GM23338 (cell line): ENCODE measurements at regions not wholly inside any gene's neighbourhood (a gene's known extent, or its start where the extent isn't known, plus 50 kb on each side); places are given as distances from the start of the nearest gene placed in this dataset.

Experiments
- ATAC-seq: fragments of 200-7000 bp; cut with Tn5 transposase; 3 replicates; pipeline ENCODE4 v1.9.1; 2020
- DNase-seq: peaks from one replicate; pipeline ENCODE4 v3.0.0-alpha.2; 2015; ENCODE audit warnings: low spot score
- H2AFZ ChIP-seq: fragments of 200-600 bp; sonication (generic); 2 replicates; pipeline ENCODE4 v1.8.0; 2016; ENCODE audit warnings: antibody characterized with exemption, mild to moderate bottlenecking, moderate library complexity
- H3F3A ChIP-seq: fragments of 200-600 bp; sonication (generic); replicated peaks from 2 replicates; pipeline ENCODE4 v1.8.0; 2017; ENCODE audit warnings: antibody characterized with exemption, mixed run types, low read depth
- H3K27ac ChIP-seq: fragments of 200-600 bp; sonication (generic); 2 replicates; pipeline ENCODE4 v1.6.1; 2016; ENCODE audit warnings: low read depth
- H3K27me3 ChIP-seq: fragments of 200-600 bp; sonication (generic); 2 replicates; pipeline ENCODE4 v1.8.0; 2016; ENCODE audit warnings: mild to moderate bottlenecking, mixed run types, moderate library complexity; ENCODE audit not compliant: insufficient read depth
- H3K36me3 ChIP-seq: fragments of 200-600 bp; sonication (generic); 2 replicates; pipeline ENCODE4 v1.8.0; 2016; ENCODE audit warnings: mild to moderate bottlenecking; ENCODE audit not compliant: insufficient read depth
- H3K4me1 ChIP-seq: fragments of 200-600 bp; sonication (generic); 2 replicates; pipeline ENCODE4 v1.8.0; 2016; ENCODE audit warnings: mild to moderate bottlenecking, moderate library complexity; ENCODE audit not compliant: insufficient read depth
- H3K4me2 ChIP-seq: fragments of 200-600 bp; sonication (generic); 2 replicates; pipeline ENCODE4 v1.7.1; 2017; ENCODE audit warnings: mixed run types
- H3K4me3 ChIP-seq: fragments of 200-600 bp; sonication (generic); 2 replicates; pipeline ENCODE4 v1.6.1; 2016; ENCODE audit warnings: mixed run types
- H3K79me2 ChIP-seq: fragments of 200-600 bp; sonication (generic); replicated peaks from 2 replicates; pipeline ENCODE4 v1.8.0; 2017; ENCODE audit warnings: mild to moderate bottlenecking; ENCODE audit not compliant: insufficient read depth
- H3K9me2 ChIP-seq: fragments of 200-600 bp; sonication (generic); 2 replicates; pipeline ENCODE4 v1.8.0; 2017; ENCODE audit not compliant: insufficient read depth
- H4K20me1 ChIP-seq: fragments of 200-600 bp; sonication (generic); replicated peaks from 2 replicates; pipeline ENCODE4 v1.8.0; 2017; ENCODE audit warnings: mild to moderate bottlenecking; ENCODE audit not compliant: insufficient read depth
- H3K27ac Mint-ChIP-seq: 2 replicates; pipeline ENCODE4 v1.8.0; 2020; ENCODE audit warnings: inconsistent platforms, mild to moderate bottlenecking, moderate library complexity, mixed read lengths
- H3K27me3 Mint-ChIP-seq: 3 replicates; pipeline ENCODE4 v1.8.0; 2022; ENCODE audit warnings: low read depth, mild to moderate bottlenecking, moderate library complexity, mixed read lengths, inconsistent platforms; ENCODE audit not compliant: insufficient read depth, poor library complexity
- H3K36me3 Mint-ChIP-seq: 3 replicates; pipeline ENCODE4 v1.8.0; 2021; ENCODE audit warnings: low read depth, mild to moderate bottlenecking, inconsistent platforms, moderate library complexity, mixed read lengths
- H3K4me1 Mint-ChIP-seq: 3 replicates; pipeline ENCODE4 v1.8.0; 2020; ENCODE audit warnings: mild to moderate bottlenecking, inconsistent platforms, mixed read lengths
- H3K4me3 Mint-ChIP-seq: 3 replicates; pipeline ENCODE4 v1.8.0; 2021; ENCODE audit warnings: moderate library complexity, mild to moderate bottlenecking, inconsistent platforms, mixed read lengths
- H3K9me3 Mint-ChIP-seq: 3 replicates; pipeline ENCODE4 v1.8.0; 2020; ENCODE audit warnings: moderate library complexity, mild to moderate bottlenecking, inconsistent platforms, mixed read lengths
- CTCF ChIP-seq, 2 experiments: fragments of 200-600 bp in 1 of 2; sonication (generic) in 1 of 2; conservative IDR thresholded peaks; 2 replicates each; pipeline versions ENCODE4 v1.5.1 to v1.6.1; 2016 to 2017; ENCODE audit warnings: antibody characterized with exemption in 2 of 2, low read depth in 2 of 2, mild to moderate bottlenecking in 2 of 2, moderate library complexity in 1 of 2
- ETS1 ChIP-seq: IDR thresholded peaks from 2 replicates; pipeline ENCODE4 v1.6.1; 2016; ENCODE audit warnings: antibody characterized with exemption
- EZH2 ChIP-seq: fragments of 200-600 bp; sonication (generic); IDR thresholded peaks from one replicate; pipeline ENCODE4 v1.8.0; 2017; ENCODE audit warnings: antibody characterized with exemption, mild to moderate bottlenecking, low read depth; ENCODE audit not compliant: unreplicated experiment
- EZH2phosphoT487 ChIP-seq: fragments of 200-600 bp; sonication (generic); IDR thresholded peaks from one replicate; pipeline ENCODE4 v1.8.1; 2018; ENCODE audit warnings: antibody characterized with exemption; ENCODE audit not compliant: unreplicated experiment
- NANOG ChIP-seq: IDR thresholded peaks from 2 replicates; pipeline ENCODE4 v1.6.1; 2016; ENCODE audit warnings: antibody characterized with exemption, borderline replicate concordance
- STAT1 ChIP-seq: IDR thresholded peaks from one replicate; pipeline ENCODE4 v1.6.1; 2016; ENCODE audit warnings: antibody characterized with exemption; ENCODE audit not compliant: unreplicated experiment
- ZNF114 ChIP-seq: fragments of 250-450 bp; sonication (Bioruptor Pico); IDR thresholded peaks from 2 replicates; pipeline ENCODE4 v1.5.0; 2020; ENCODE audit warnings: mild to moderate bottlenecking, moderate library complexity
- ZNF331 ChIP-seq: fragments of 250-450 bp; sonication (Bioruptor Pico); IDR thresholded peaks from 2 replicates; pipeline ENCODE4 v1.5.0; 2020; ENCODE audit warnings: low read depth, mild to moderate bottlenecking, moderate library complexity

GRCh38 chr2:37458133-37458532, 113.7 kb downstream of the QPCT start:
- no peak overlapping the region for H3K27ac ChIP-seq
- no peaks in the 10 kb centered on the region for H3K9me2 ChIP-seq
- H3K4me3 Mint-ChIP-seq: no peak overlapping the region
- no peaks in the 10 kb centered on the region for H3F3A ChIP-seq
- ATAC-seq (no peak), DNase-seq (no peak)
- no peaks in the 10 kb centered on the region for H3K27me3 ChIP-seq
- H3K4me1 Mint-ChIP-seq: peaks cover 3% of the 10 kb centered on the region; the same call in 2 of the 3 replicates
- no peaks in the 10 kb centered on the region for H3K36me3 ChIP-seq
- H3K36me3 Mint-ChIP-seq: no peaks in the 10 kb centered on the region
- no peaks in the 10 kb centered on the region for H3K9me3 Mint-ChIP-seq
- no peak overlapping the region for H3K27ac Mint-ChIP-seq
- no peaks in the 10 kb centered on the region for H3K4me1 ChIP-seq
- no peak overlapping the region for H3K4me3 ChIP-seq
- H4K20me1 ChIP-seq: no peaks in the 10 kb centered on the region
- no peaks in the 10 kb centered on the region for H3K79me2 ChIP-seq
- TF ChIP-seq EZH2 (no peak), ZNF114 (CRISPR knock-in tag) (no peak), STAT1 (no peak), EZH2phosphoT487 (no peak), ETS1 (no peak), ZNF331 (CRISPR knock-in tag) (no peak)
- H3K27me3 Mint-ChIP-seq: peaks cover 2% of the 10 kb centered on the region
- no peak overlapping the region for H2AFZ ChIP-seq
- no peak overlapping the region for H3K4me2 ChIP-seq

- H2AFZ ChIP-seq: peak overlapping the region; percentile 25; the same call in 1 of the 2 replicates
- H3K79me2 ChIP-seq: no peaks in the 10 kb centered on the region
- no peaks in the 10 kb centered on the region for H3K9me2 ChIP-seq
- no peak overlapping the region for H3K4me3 ChIP-seq
- Mint-ChIP-seq H3K27me3 (peaks cover 2% of the 10 kb centered on the region), H3K4me1 (peaks cover 5% of the 10 kb centered on the region), H3K9me3 (no peaks in the 10 kb centered on the region), H3K4me3 (no peak overlapping the region), H3K27ac (no peak overlapping the region), H3K36me3 (no peaks in the 10 kb centered on the region)
- H4K20me1 ChIP-seq: no peaks in the 10 kb centered on the region
- no peaks in the 10 kb centered on the region for H3F3A ChIP-seq
- H3K4me2 ChIP-seq: no peak overlapping the region
- no peak overlapping the region for H3K27ac ChIP-seq
- TF ChIP-seq ZNF114 (CRISPR knock-in tag) (no peak), CTCF (conservative IDR thresholded peaks at IDR 0.05; ENCODE audit: low read depth in 2 of 2) (no peak), NANOG (no peak), ETS1 (no peak), STAT1 (no peak), EZH2 (no peak)
- DNase-seq (no peak), ATAC-seq (no peak)
- no peaks in the 10 kb centered on the region for H3K36me3 ChIP-seq
- no peaks in the 10 kb centered on the region for H3K4me1 ChIP-seq
- H3K27me3 ChIP-seq: no peaks in the 10 kb centered on the region
Observed at GRCh38 chr2:37459095-37459981, 114.9 kb downstream of the QPCT start.
